ENCODE measurements at regions not wholly inside any gene's neighbourhood (a gene's known extent, or its start where the extent isn't known, plus 50 kb on each side); places are given as distances from the start of the nearest gene placed in this dataset.

GRCh38 chr1:29460694-29461093 is 224.4 kb downstream of the PTPRU start:
- Histone ChIP-seq H3K36me3 (ENCODE audit: insufficient read depth, low read length) (no peaks in the 10 kb centered on the region), H3K79me2 (ENCODE audit: control insufficient read depth, insufficient read depth, low read length, unreplicated experiment) (no peaks in the 10 kb centered on the region), H3K27ac (ENCODE audit: low read depth, low read length) (no peak overlapping the region), H3K27me3 (ENCODE audit: insufficient read depth, low read length) (peaks cover 8% of the 10 kb centered on the region; the same call in 1 of the 2 replicates), H2AFZ (ENCODE audit: low read length, unreplicated experiment) (no peak overlapping the region), H3K4me1 (ENCODE audit: control insufficient read depth, insufficient read depth, low read length, unreplicated experiment) (no peaks in the 10 kb centered on the region), H3K4me3 (ENCODE audit: low read depth, low read length) (no peak overlapping the region)

- no peaks in the 10 kb centered on the region for H3K79me2 ChIP-seq (ENCODE audit: control insufficient read depth, insufficient read depth, low read length, unreplicated experiment)
- H3K4me1 ChIP-seq (ENCODE audit: control insufficient read depth, insufficient read depth, low read length, unreplicated experiment) = no peaks in the 10 kb centered on the region
- no peaks in the 10 kb centered on the region for H3K36me3 ChIP-seq (ENCODE audit: insufficient read depth, low read length)
- H2AFZ ChIP-seq (ENCODE audit: low read length, unreplicated experiment) = no peak overlapping the region
- H3K4me3 ChIP-seq (ENCODE audit: low read depth, low read length) = no peak overlapping the region
- H3K27me3 ChIP-seq (ENCODE audit: insufficient read depth, low read length) = peaks cover 8% of the 10 kb centered on the region; the same call in 1 of the 2 replicates
- no peak overlapping the region for H3K27ac ChIP-seq (ENCODE audit: low read depth, low read length)
These were observed 223.8 kb downstream of the PTPRU start for GRCh38 chr1:29460041-29460610.

GRCh38 chr1:29459620-29459945 is 223.3 kb downstream of the PTPRU start:
- Histone ChIP-seq H3K4me3 (ENCODE audit: low read depth, low read length) (no peak overlapping the region), H3K4me1 (ENCODE audit: control insufficient read depth, insufficient read depth, low read length, unreplicated experiment) (no peaks in the 10 kb centered on the region), H2AFZ (ENCODE audit: low read length, unreplicated experiment) (no peak overlapping the region), H3K79me2 (ENCODE audit: control insufficient read depth, insufficient read depth, low read length, unreplicated experiment) (no peaks in the 10 kb centered on the region), H3K36me3 (ENCODE audit: insufficient read depth, low read length) (no peaks in the 10 kb centered on the region), H3K27ac (ENCODE audit: low read depth, low read length) (no peak overlapping the region), H3K27me3 (ENCODE audit: insufficient read depth, low read length) (peaks cover 8% of the 10 kb centered on the region; the same call in 1 of the 2 replicates)

GRCh38 chr1:29458737-29459619 is 222.7 kb downstream of the PTPRU start:
- Histone ChIP-seq H3K4me1 (ENCODE audit: control insufficient read depth, insufficient read depth, low read length, unreplicated experiment) (no peaks in the 10 kb centered on the region), H3K36me3 (ENCODE audit: insufficient read depth, low read length) (no peaks in the 10 kb centered on the region), H3K27ac (ENCODE audit: low read depth, low read length) (no peak overlapping the region), H3K79me2 (ENCODE audit: control insufficient read depth, insufficient read depth, low read length, unreplicated experiment) (no peaks in the 10 kb centered on the region), H3K4me3 (ENCODE audit: low read depth, low read length) (no peak overlapping the region), H2AFZ (ENCODE audit: low read length, unreplicated experiment) (no peak overlapping the region), H3K27me3 (ENCODE audit: insufficient read depth, low read length) (peaks cover 8% of the 10 kb centered on the region; the same call in 1 of the 2 replicates)

GRCh38 chr1:29457496-29458368 is 221.4 kb downstream of the PTPRU start:
- no peak overlapping the region for H3K4me3 ChIP-seq (ENCODE audit: low read depth, low read length)
- no peaks in the 10 kb centered on the region for H3K36me3 ChIP-seq (ENCODE audit: insufficient read depth, low read length)
- peaks cover 8% of the 10 kb centered on the region; the same call in 1 of the 2 replicates for H3K27me3 ChIP-seq (ENCODE audit: insufficient read depth, low read length)
- H3K4me1 ChIP-seq (ENCODE audit: control insufficient read depth, insufficient read depth, low read length, unreplicated experiment) = no peaks in the 10 kb centered on the region
- H3K79me2 ChIP-seq (ENCODE audit: control insufficient read depth, insufficient read depth, low read length, unreplicated experiment) = no peaks in the 10 kb centered on the region
- no peak overlapping the region for H3K27ac ChIP-seq (ENCODE audit: low read depth, low read length)
- no peak overlapping the region for H2AFZ ChIP-seq (ENCODE audit: low read length, unreplicated experiment)

- H3K4me1 ChIP-seq (ENCODE audit: control insufficient read depth, insufficient read depth, low read length, unreplicated experiment) = no peaks in the 10 kb centered on the region
- H2AFZ ChIP-seq (ENCODE audit: low read length, unreplicated experiment) = no peak overlapping the region
- no peak overlapping the region for H3K4me3 ChIP-seq (ENCODE audit: low read depth, low read length)
- H3K36me3 ChIP-seq (ENCODE audit: insufficient read depth, low read length) = no peaks in the 10 kb centered on the region
- H3K27ac ChIP-seq (ENCODE audit: low read depth, low read length) = no peak overlapping the region
- no peaks in the 10 kb centered on the region for H3K79me2 ChIP-seq (ENCODE audit: control insufficient read depth, insufficient read depth, low read length, unreplicated experiment)
- H3K27me3 ChIP-seq (ENCODE audit: insufficient read depth, low read length) = peaks cover 8% of the 10 kb centered on the region; the same call in 1 of the 2 replicates
These were observed 220.5 kb downstream of the PTPRU start for GRCh38 chr1:29456685-29457435.

GRCh38 chr1:29455781-29456180 is 219.5 kb downstream of the PTPRU start:
- no peaks in the 10 kb centered on the region for H3K4me1 ChIP-seq (ENCODE audit: control insufficient read depth, insufficient read depth, low read length, unreplicated experiment)
- H3K36me3 ChIP-seq (ENCODE audit: insufficient read depth, low read length) = no peaks in the 10 kb centered on the region
- no peaks in the 10 kb centered on the region for H3K79me2 ChIP-seq (ENCODE audit: control insufficient read depth, insufficient read depth, low read length, unreplicated experiment)
- H3K4me3 ChIP-seq (ENCODE audit: low read depth, low read length) = no peak overlapping the region
- H3K27me3 ChIP-seq (ENCODE audit: insufficient read depth, low read length) = peaks cover 8% of the 10 kb centered on the region; the same call in 1 of the 2 replicates
- H3K27ac ChIP-seq (ENCODE audit: low read depth, low read length) = no peak overlapping the region
- H2AFZ ChIP-seq (ENCODE audit: low read length, unreplicated experiment) = no peak overlapping the region

GRCh38 chr1:29454616-29455380 is 218.5 kb downstream of the PTPRU start:
- Histone ChIP-seq H3K27me3 (ENCODE audit: insufficient read depth, low read length) (peaks cover 8% of the 10 kb centered on the region; the same call in 1 of the 2 replicates), H3K36me3 (ENCODE audit: insufficient read depth, low read length) (no peaks in the 10 kb centered on the region), H2AFZ (ENCODE audit: low read length, unreplicated experiment) (no peak overlapping the region), H3K4me1 (ENCODE audit: control insufficient read depth, insufficient read depth, low read length, unreplicated experiment) (no peaks in the 10 kb centered on the region), H3K4me3 (ENCODE audit: low read depth, low read length) (no peak overlapping the region), H3K27ac (ENCODE audit: low read depth, low read length) (no peak overlapping the region), H3K79me2 (ENCODE audit: control insufficient read depth, insufficient read depth, low read length, unreplicated experiment) (no peaks in the 10 kb centered on the region)

- Histone ChIP-seq H2AFZ (ENCODE audit: low read length, unreplicated experiment) (no peak overlapping the region), H3K36me3 (ENCODE audit: insufficient read depth, low read length) (no peaks in the 10 kb centered on the region), H3K79me2 (ENCODE audit: control insufficient read depth, insufficient read depth, low read length, unreplicated experiment) (no peaks in the 10 kb centered on the region), H3K27ac (ENCODE audit: low read depth, low read length) (no peak overlapping the region), H3K27me3 (ENCODE audit: insufficient read depth, low read length) (peaks cover 8% of the 10 kb centered on the region; the same call in 1 of the 2 replicates), H3K4me3 (ENCODE audit: low read depth, low read length) (no peak overlapping the region), H3K4me1 (ENCODE audit: control insufficient read depth, insufficient read depth, low read length, unreplicated experiment) (no peaks in the 10 kb centered on the region)
These were observed 217.3 kb downstream of the PTPRU start for GRCh38 chr1:29453502-29454240.

Data from ACC112 (cell line).